Neural cell (in vitro differentiated cells): ENCODE measurements at regions not wholly inside any gene's neighbourhood (a gene's known extent, or its start where the extent isn't known, plus 50 kb on each side); places are given as distances from the start of the nearest gene placed in this dataset.
A peak's percentile ranks its signal among the peaks of the same experiment; 100 is the strongest.
"Not testable (repeated sequence)": the region's sequence is repeated elsewhere in the genome, so short reads cannot be mapped to it uniquely, and the experiment has no call there.

Experiments
- H2AFZ ChIP-seq: fragments of 200-600, 300-800 bp; sonication (generic), shearing (Covaris generic); 2 replicates; pipeline ENCODE4 v1.6.0; 2014; ENCODE audit warnings: low read depth, mild to moderate bottlenecking, antibody characterized with exemption, low read length, moderate library complexity
- H3F3A ChIP-seq: fragments of 200-600 bp; shearing (Covaris generic); 2 replicates; pipeline ENCODE4 v1.6.1; 2016; ENCODE audit warnings: mild to moderate bottlenecking, moderate library complexity, mixed read lengths, antibody characterized with exemption, low read length; ENCODE audit not compliant: insufficient read depth, poor library complexity, severe bottlenecking
- H3K27ac ChIP-seq: fragments of 200-600, 300-800 bp; sonication (generic), shearing (Covaris generic); 2 replicates; pipeline ENCODE4 v1.5.1; 2014; ENCODE audit warnings: mild to moderate bottlenecking, low read length, moderate library complexity
- H3K27me3 ChIP-seq: fragments of 300-800, 200-600 bp; sonication (generic), shearing (Covaris generic); 2 replicates; pipeline ENCODE4 v1.6.0; 2014; ENCODE audit warnings: mild to moderate bottlenecking, low read depth, low read length, moderate library complexity; ENCODE audit not compliant: insufficient read depth
- H3K36me3 ChIP-seq: fragments of 300-800, 200-600 bp; sonication (generic), shearing (Covaris generic); 2 replicates; pipeline ENCODE4 v1.5.1; 2014; ENCODE audit warnings: mild to moderate bottlenecking, antibody characterized with exemption, low read length, moderate library complexity; ENCODE audit not compliant: insufficient read depth
- H3K4me2 ChIP-seq: fragments of 300-800, 200-600 bp; sonication (generic), shearing (Covaris generic); 2 replicates; pipeline ENCODE4 v1.6.0; 2014; ENCODE audit warnings: mild to moderate bottlenecking, low read length
- H3K4me3 ChIP-seq: fragments of 300-800, 200-600 bp; sonication (generic), shearing (Covaris generic); 2 replicates; pipeline ENCODE4 v1.5.1; 2014; ENCODE audit warnings: mild to moderate bottlenecking, low read length, moderate library complexity
- H3K79me2 ChIP-seq: fragments of 200-600 bp; shearing (Covaris generic); replicated peaks from 2 replicates; pipeline ENCODE4 v1.6.0; 2014; ENCODE audit warnings: mild to moderate bottlenecking, low read length, moderate library complexity; ENCODE audit not compliant: insufficient read depth
- H3K9ac ChIP-seq: fragments of 300-800, 200-600 bp; sonication (generic), shearing (Covaris generic); 2 replicates; pipeline ENCODE4 v1.6.1; 2016; ENCODE audit warnings: mild to moderate bottlenecking, low read length, mixed read lengths
- H3K9me2 ChIP-seq: fragments of 200-600 bp; shearing (Covaris generic); 2 replicates; pipeline ENCODE4 v1.6.1; 2016; ENCODE audit warnings: mild to moderate bottlenecking, low read length, mixed read lengths; ENCODE audit not compliant: insufficient read depth
- H3K9me3 ChIP-seq: fragments of 200-600, 300-800 bp; sonication (generic), shearing (Covaris generic); 2 replicates; pipeline ENCODE4 v1.6.1; 2016; ENCODE audit warnings: mild to moderate bottlenecking, mixed run types, low read length, moderate library complexity, mixed read lengths
- H4K20me1 ChIP-seq: fragments of 200-600 bp; shearing (Covaris generic); 2 replicates; pipeline ENCODE4 v1.6.1; 2016; ENCODE audit warnings: mild to moderate bottlenecking, mixed run types; ENCODE audit not compliant: insufficient read depth
- SMC3 ChIP-seq: fragments of 450-650 bp; conservative IDR thresholded peaks from 2 replicates; pipeline ENCODE4 v1.6.1; 2014; ENCODE audit warnings: antibody characterized with exemption, mild to moderate bottlenecking, moderate library complexity; ENCODE audit not compliant: poor library complexity
- TAF1 ChIP-seq: IDR thresholded peaks from 2 replicates; pipeline ENCODE4 v1.6.1; 2012; ENCODE audit warnings: low read depth
- TF ChIP-seq, protein P1 (sequence below): fragments of 450-650 bp; IDR thresholded peaks from 2 replicates; pipeline ENCODE4 v1.5.1; 2014; ENCODE audit warnings: antibody characterized with exemption, mild to moderate bottlenecking, moderate library complexity; ENCODE audit not compliant: poor library complexity, severe bottlenecking

DNA sequence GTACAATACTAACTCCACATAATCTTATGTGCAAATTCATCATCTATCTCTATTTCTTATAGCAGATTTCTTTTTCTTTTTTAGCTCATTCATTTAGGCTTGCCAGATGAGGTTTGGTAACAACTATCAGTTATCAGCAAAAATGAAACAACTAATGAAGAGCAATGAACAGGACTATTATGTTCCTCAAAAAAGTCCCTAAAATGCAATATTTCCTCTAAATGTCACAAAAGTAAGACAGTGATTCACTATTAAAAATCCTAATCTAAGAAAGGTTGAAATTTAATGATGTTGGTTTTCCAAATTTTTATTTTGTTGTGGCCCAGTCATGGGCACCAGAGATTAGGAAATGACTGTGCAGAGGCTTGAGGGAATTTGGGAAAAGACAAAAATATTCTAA, 135.3 kb downstream of the PPIAL4G start:
- Histone ChIP-seq H3K9me3 (no peaks in the 10 kb centered on the region), H3K9me2 (no peaks in the 10 kb centered on the region), H3K36me3 (no peaks in the 10 kb centered on the region), H3F3A (no peaks in the 10 kb centered on the region), H2AFZ (no peak overlapping the region), H3K27me3 (peaks cover 24% of the 10 kb centered on the region), H3K9ac (no peak overlapping the region), H3K27ac (no peak overlapping the region), H3K79me2 (no peaks in the 10 kb centered on the region), H3K4me2 (no peak overlapping the region), H4K20me1 (no peaks in the 10 kb centered on the region), H3K4me3 (no peak overlapping the region)
- no peak for TF ChIP-seq TAF1

DNA sequence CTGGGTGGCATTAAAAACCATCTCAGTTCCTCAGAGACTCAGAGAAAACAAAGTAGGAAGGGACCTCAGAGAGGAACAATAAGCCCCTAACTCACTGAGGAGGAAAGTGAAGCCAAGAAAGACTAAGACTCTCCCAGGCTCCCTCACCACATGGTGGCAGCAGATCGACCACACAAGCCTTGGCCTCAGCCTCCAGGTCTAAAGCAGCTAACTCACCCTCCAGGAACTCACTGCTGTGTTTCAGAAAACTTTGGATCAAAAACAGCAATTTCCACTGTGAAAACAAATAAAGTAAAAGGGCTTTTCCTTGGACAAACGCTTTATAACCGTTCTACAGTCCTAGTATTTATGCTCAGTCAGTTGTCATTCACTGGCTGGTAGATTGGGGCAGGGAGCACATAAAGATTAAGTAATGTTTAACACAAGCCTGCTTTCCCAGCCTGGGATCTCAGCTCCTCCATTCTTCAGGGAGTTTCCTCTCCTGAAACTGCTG, 137.4 kb downstream of the PPIAL4G start:
- H3K9ac ChIP-seq, H3K79me2 ChIP-seq, H3K27me3 ChIP-seq, H4K20me1 ChIP-seq, H2AFZ ChIP-seq, H3K9me2 ChIP-seq, H3K4me2 ChIP-seq, H3K27ac ChIP-seq, H3F3A ChIP-seq, H3K9me3 ChIP-seq, H3K4me3 ChIP-seq, H3K36me3 ChIP-seq: not testable (repeated sequence)
- peak; percentile 63 for TF ChIP-seq SMC3
- TF ChIP-seq, protein P1, sequence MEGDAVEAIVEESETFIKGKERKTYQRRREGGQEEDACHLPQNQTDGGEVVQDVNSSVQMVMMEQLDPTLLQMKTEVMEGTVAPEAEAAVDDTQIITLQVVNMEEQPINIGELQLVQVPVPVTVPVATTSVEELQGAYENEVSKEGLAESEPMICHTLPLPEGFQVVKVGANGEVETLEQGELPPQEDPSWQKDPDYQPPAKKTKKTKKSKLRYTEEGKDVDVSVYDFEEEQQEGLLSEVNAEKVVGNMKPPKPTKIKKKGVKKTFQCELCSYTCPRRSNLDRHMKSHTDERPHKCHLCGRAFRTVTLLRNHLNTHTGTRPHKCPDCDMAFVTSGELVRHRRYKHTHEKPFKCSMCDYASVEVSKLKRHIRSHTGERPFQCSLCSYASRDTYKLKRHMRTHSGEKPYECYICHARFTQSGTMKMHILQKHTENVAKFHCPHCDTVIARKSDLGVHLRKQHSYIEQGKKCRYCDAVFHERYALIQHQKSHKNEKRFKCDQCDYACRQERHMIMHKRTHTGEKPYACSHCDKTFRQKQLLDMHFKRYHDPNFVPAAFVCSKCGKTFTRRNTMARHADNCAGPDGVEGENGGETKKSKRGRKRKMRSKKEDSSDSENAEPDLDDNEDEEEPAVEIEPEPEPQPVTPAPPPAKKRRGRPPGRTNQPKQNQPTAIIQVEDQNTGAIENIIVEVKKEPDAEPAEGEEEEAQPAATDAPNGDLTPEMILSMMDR: peak; percentile 62

- H3K36me3 ChIP-seq, H4K20me1 ChIP-seq, H3K4me2 ChIP-seq, H3K9me3 ChIP-seq, H3K27ac ChIP-seq, H3K27me3 ChIP-seq, H2AFZ ChIP-seq, H3F3A ChIP-seq, H3K9ac ChIP-seq, H3K79me2 ChIP-seq, H3K9me2 ChIP-seq, H3K4me3 ChIP-seq: not testable (repeated sequence)
Measured at GRCh38 chr1:148344651-148345050, 138.5 kb downstream of the PPIAL4G start.

- H2AFZ ChIP-seq, H3K9me2 ChIP-seq, H3K4me3 ChIP-seq, H3K79me2 ChIP-seq, H3K9me3 ChIP-seq, H3K27me3 ChIP-seq, H4K20me1 ChIP-seq, H3F3A ChIP-seq, H3K4me2 ChIP-seq, H3K9ac ChIP-seq, H3K27ac ChIP-seq, H3K36me3 ChIP-seq: not testable (repeated sequence)
Measured at GRCh38 chr1:148341729-148342128, 141.4 kb downstream of the PPIAL4G start.

GRCh38 chr1:148336121-148336918, 146.8 kb downstream of the PPIAL4G start:
- not testable (repeated sequence) for H3K9me3 ChIP-seq, H3K27ac ChIP-seq, H3K4me2 ChIP-seq, H3K36me3 ChIP-seq, H3K9me2 ChIP-seq, H4K20me1 ChIP-seq, H2AFZ ChIP-seq, H3K79me2 ChIP-seq, H3K4me3 ChIP-seq, H3F3A ChIP-seq, H3K9ac ChIP-seq
- peaks cover 19% of the 10 kb centered on the region for H3K27me3 ChIP-seq
